Fibroblast of villous mesenchyme (primary cell): ENCODE measurements at regions not wholly inside any gene's neighbourhood (a gene's known extent, or its start where the extent isn't known, plus 50 kb on each side); places are given as distances from the start of the nearest gene placed in this dataset.
A peak's percentile ranks its signal among the peaks of the same experiment; 100 is the strongest.

Source experiments
- DNase-seq: peaks from one replicate; pipeline ENCODE4 v3.0.0-alpha.2; 2010; ENCODE audit warnings: low read depth
- H3K4me3 ChIP-seq: 2 replicates; pipeline ENCODE4 v1.5.1; 2011; ENCODE audit warnings: low read depth, mild to moderate bottlenecking, low read length
- TF ChIP-seq, protein P1 (sequence below): IDR thresholded peaks from 2 replicates; pipeline ENCODE4 v1.5.1; 2012; ENCODE audit warnings: low read depth, mild to moderate bottlenecking, low read length; ENCODE audit not compliant: insufficient read depth

DNA sequence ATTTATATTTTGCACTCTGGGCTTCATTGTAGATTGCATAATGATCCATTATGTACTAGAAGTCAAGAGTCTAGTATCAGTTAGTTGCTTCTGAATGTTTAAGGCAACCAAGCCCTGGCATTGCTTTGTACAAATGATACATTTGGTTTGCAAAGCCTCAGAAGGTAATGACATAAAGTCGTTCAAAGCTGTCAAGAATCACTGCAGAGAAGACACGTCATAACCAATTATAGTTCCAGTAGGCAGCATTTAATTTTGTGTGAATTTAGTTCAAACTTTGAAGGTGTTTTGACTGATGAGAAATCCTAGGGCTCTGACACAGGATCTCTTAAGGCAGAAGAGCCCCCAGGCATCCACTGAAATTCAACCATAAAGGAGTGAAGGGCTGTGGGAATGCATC lies 163.0 kb upstream of the KRR1 start:
- no peak for DNase-seq
- TF ChIP-seq, protein P1, sequence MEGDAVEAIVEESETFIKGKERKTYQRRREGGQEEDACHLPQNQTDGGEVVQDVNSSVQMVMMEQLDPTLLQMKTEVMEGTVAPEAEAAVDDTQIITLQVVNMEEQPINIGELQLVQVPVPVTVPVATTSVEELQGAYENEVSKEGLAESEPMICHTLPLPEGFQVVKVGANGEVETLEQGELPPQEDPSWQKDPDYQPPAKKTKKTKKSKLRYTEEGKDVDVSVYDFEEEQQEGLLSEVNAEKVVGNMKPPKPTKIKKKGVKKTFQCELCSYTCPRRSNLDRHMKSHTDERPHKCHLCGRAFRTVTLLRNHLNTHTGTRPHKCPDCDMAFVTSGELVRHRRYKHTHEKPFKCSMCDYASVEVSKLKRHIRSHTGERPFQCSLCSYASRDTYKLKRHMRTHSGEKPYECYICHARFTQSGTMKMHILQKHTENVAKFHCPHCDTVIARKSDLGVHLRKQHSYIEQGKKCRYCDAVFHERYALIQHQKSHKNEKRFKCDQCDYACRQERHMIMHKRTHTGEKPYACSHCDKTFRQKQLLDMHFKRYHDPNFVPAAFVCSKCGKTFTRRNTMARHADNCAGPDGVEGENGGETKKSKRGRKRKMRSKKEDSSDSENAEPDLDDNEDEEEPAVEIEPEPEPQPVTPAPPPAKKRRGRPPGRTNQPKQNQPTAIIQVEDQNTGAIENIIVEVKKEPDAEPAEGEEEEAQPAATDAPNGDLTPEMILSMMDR: no peak
- H3K4me3 ChIP-seq: no peak overlapping the region

DNA sequence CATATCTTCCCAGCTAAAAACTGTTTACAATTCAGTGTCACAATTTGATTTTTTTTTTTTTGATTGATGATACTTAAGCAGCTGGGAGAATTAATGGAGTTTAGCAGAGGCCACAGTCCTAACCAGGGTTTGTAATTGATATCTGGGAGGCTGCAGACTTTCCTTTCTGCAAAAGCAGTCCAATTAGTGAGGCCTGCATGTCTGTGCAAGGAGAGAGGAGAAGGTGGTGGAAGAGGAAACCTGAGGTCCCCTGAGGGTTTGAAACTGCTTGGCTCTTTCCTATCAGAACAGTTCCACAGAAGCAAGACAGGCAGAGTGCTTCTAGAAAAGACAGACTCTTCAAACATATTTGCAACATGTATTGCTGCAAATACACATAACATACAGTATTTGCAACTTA lies 160.8 kb upstream of the KRR1 start:
- no peak for DNase-seq
- TF ChIP-seq, protein P1: no peak
- H3K4me3 ChIP-seq: no peak overlapping the region

DNA sequence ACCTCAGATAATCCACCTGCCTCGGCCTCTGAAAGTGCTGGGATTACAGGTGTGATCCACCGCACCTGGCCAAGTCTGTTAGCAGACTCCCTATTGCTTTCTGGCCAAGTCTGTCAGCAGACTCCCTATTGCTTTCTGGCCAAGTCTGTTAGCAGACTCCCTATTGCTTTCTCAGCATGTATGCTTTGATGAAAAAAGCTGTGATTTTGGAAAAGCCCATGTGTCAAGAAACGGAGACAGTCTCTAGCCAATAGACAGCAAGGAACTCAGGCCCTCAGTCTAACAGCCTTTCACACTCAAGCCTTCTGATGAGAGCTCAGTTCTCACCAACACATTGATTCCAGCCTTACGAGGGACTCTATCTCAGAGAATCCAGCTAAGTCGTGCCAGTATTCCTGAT lies 158.8 kb upstream of the KRR1 start:
- H3K4me3 ChIP-seq: no peak overlapping the region
- DNase-seq: no peak
- TF ChIP-seq, protein P1: no peak

DNA sequence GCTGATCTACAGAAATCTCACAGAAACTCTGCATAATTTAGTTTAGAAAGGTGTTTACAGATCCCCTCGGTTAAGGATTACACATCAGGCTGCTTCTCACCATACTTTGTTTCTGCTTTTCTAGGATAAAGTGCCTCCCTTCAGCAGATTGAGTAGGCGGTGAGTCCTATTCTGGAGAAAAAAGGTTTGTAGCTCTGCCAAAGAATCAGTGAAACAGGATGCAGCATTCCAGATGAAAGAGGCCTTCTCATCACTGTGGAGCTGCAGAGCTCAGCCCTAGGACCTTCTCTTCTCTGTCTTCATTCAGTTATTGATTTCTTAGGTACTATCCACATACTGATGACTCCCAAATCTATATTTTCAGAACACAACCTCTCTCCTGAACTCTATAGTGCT lies 155.5 kb upstream of the KRR1 start:
- peak; percentile 51 for DNase-seq
- TF ChIP-seq, protein P1: no peak
- no peak overlapping the region for H3K4me3 ChIP-seq

DNA sequence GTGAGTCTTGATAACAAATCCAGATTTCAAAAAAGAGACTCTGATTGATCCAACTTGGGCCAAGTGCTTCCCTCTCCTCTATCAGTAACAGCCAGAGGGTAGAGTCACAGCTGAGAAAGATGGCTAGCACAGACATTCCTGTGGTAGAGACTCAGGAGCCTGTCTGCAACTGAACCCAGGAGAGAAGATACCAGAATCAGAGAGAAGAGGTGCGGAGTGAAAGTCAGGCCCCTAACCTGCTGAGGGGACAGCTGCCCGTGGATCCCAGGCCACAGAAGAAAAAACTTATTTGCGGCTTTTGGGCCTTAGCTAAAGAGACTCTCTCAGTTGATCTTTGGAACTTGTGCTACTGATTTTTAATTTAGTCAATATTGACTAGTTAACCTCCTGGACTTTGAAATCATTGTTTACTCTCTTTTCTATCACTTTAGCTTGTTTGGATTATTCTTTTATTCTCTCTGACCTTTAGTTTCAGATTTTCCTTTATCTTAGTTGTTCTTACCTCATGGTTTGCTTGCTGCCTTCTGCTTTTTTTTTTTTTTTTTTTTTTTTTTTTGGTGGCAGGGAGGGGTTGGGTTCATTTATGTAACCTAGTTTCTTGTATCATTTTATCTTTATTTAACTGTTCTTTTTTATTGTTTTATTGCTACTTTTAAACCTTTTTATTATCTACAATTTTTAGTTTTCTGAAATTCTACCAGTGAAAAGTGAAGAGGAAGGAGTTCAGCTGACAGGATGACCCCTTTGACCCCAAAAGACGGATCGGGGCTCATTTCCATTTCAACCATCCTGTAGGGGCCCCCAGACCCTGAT lies 154.9 kb upstream of the KRR1 start:
- TF ChIP-seq, protein P1: no peak
- H3K4me3 ChIP-seq: no peak overlapping the region
- peak; percentile 53 for DNase-seq

DNA sequence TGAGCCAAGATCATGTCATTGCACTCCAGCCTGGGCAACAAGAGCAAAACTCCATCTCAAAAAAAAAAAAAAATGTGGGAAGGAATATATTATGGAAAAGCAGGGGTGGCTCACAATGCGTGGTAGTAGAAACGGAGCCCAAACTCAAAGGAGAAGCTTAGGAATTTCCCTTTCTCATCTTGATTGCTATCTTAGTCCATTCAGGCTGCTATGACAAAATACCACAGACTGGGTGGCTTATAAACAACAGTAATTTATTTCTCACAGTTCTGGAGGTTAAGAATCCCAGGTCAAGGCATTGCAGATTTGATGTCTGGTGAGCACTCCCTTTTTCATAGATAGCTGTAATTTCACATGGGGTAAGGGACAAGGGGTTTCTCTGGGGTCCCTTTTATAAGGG lies 153.8 kb upstream of the KRR1 start:
- H3K4me3 ChIP-seq: no peak overlapping the region
- TF ChIP-seq, protein P1: no peak
- DNase-seq: peak; percentile 64

DNA sequence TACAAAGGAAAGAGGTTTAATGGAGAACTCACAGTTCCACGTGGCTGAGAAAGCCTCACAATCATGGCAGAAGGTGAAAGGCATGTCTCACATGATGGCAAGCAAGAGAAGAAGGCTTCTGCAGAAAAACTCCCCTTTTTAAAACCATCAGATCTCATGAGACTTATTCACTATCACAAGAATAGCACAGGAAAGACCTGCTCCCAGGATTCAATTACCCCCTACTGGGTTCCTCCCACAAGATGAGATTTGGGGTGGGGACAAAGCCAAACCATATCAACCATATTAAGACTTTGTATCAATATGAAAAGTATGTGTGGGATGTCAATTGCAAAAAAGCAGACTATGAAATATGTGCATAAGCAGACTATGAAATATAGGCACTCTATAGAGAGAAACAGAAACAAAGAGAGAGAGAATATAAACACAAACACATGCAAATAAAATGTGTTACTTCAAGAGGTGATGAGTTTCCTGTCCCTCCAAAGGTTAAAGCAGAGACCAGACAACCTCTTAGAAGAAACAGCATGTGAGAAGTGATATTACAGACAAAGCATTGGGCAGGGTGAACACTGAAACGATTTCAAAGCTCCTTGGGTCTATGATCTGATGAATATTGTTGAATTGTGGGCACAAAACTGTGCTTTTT lies 151.2 kb upstream of the KRR1 start:
- DNase-seq: no peak
- H3K4me3 ChIP-seq: no peak overlapping the region
- TF ChIP-seq, protein P1: no peak
